PC-3 (cell line): ENCODE measurements at regions not wholly inside any gene's neighbourhood (a gene's known extent, or its start where the extent isn't known, plus 50 kb on each side); places are given as distances from the start of the nearest gene placed in this dataset.

Source experiments
- ATAC-seq: fragments of 200-7000 bp; cut with Tn5 transposase; 2 replicates; pipeline ENCODE4 v1.9.1; 2020; ENCODE audit warnings: mild to moderate bottlenecking, moderate library complexity
- BruUV-seq: library from RNA; stranded (reverse); fragments of 400-500 nt; replicated peaks from 2 replicates; lab custom pipeline; 2021; lab: Mats Ljungman, UMichigan
- CTCF ChIA-PET: fragments of 300-600 bp; sonication (Branson Sonifier 250); formaldehyde crosslinking; loops from one replicate; lab custom pipeline; 2022; ENCODE audit warnings: antibody characterized with exemption; lab: Charles Lee
- POLR2A ChIA-PET: fragments of 300-600 bp; sonication (Branson Sonifier 250); formaldehyde crosslinking; loops from one replicate; lab custom pipeline; 2022; ENCODE audit warnings: antibody characterized with exemption; ENCODE audit not compliant: unreplicated experiment; lab: Charles Lee
- DNase-seq: peaks from one replicate; pipeline ENCODE4 v3.0.0-alpha.2; 2015
- H2AFZ ChIP-seq: fragments of 300-600 bp; sonication (generic); 2 replicates; pipeline ENCODE4 v1.6.0; 2016; ENCODE audit warnings: antibody characterized with exemption, low read length
- H3F3A ChIP-seq: fragments of 300-600 bp; sonication (generic); one replicate; pipeline ENCODE4 v1.6.0; 2017; ENCODE audit warnings: antibody characterized with exemption, low read length, control low read depth, mild to moderate bottlenecking; ENCODE audit not compliant: unreplicated experiment
- H3K27ac ChIP-seq: fragments of 300-600 bp; sonication (generic); 2 replicates; pipeline ENCODE4 v1.5.1; 2016; ENCODE audit warnings: mild to moderate bottlenecking, low read length
- H3K27me3 ChIP-seq: fragments of 300-600 bp; sonication (generic); 2 replicates; pipeline ENCODE4 v1.6.1; 2016; ENCODE audit warnings: low read length, mixed read lengths
- H3K36me3 ChIP-seq: fragments of 300-600 bp; sonication (generic); 2 replicates; pipeline ENCODE4 v1.6.1; 2016; ENCODE audit warnings: low read depth, mixed run types, low read length, mixed read lengths
- H3K4me1 ChIP-seq: fragments of 300-600 bp; sonication (generic); 2 replicates; pipeline ENCODE4 v1.5.1; 2016; ENCODE audit warnings: low read length; ENCODE audit not compliant: insufficient read depth
- H3K4me2 ChIP-seq: fragments of 300-600 bp; sonication (generic); 2 replicates; pipeline ENCODE4 v1.6.0; 2016; ENCODE audit warnings: low read length
- H3K4me3 ChIP-seq: fragments of 300-600 bp; sonication (generic); 2 replicates; pipeline ENCODE4 v1.5.1; 2016; ENCODE audit warnings: mild to moderate bottlenecking, low read length, mixed read lengths
- H3K79me2 ChIP-seq: fragments of 300-600 bp; sonication (generic); 2 replicates; pipeline ENCODE4 v1.6.1; 2017; ENCODE audit warnings: low read length, mixed read lengths
- H3K9ac ChIP-seq: fragments of 300-600 bp; sonication (generic); 2 replicates; pipeline ENCODE4 v1.6.0; 2016; ENCODE audit warnings: mild to moderate bottlenecking, low read length
- H3K9me2 ChIP-seq: fragments of 300-600 bp; sonication (generic); replicated peaks from 2 replicates; pipeline ENCODE4 v1.6.1; 2016; ENCODE audit warnings: mixed run types, low read length, mixed read lengths
- H3K9me3 ChIP-seq: fragments of 300-600 bp; sonication (generic); 2 replicates; pipeline ENCODE4 v1.6.1; 2016; ENCODE audit warnings: low read length, mixed read lengths
- H4K20me1 ChIP-seq: fragments of 300-600 bp; sonication (generic); 2 replicates; pipeline ENCODE4 v1.6.1; 2016; ENCODE audit warnings: low read length, mixed read lengths
- EZH2 ChIP-seq: fragments of 300-600 bp; sonication (generic); IDR thresholded peaks from one replicate; pipeline ENCODE4 v1.6.1; 2017; ENCODE audit warnings: antibody characterized with exemption, mild to moderate bottlenecking, low read length; ENCODE audit not compliant: unreplicated experiment
- EZH2phosphoT487 ChIP-seq: fragments of 300-600 bp; sonication (generic); IDR thresholded peaks from 2 replicates; pipeline ENCODE4 v1.6.1; 2018; ENCODE audit warnings: mild to moderate bottlenecking, antibody characterized with exemption, low read length, borderline replicate concordance
- intact Hi-C: fragments of 100-400 bp; cut with micrococcal nuclease; formaldehyde crosslinking; loops from 2 replicates; pipeline ENCODE4 v1.9.0; 2023
- TF ChIP-seq, protein P1 (sequence below): fragments of 300-600 bp; sonication (generic); conservative IDR thresholded peaks from 2 replicates; pipeline ENCODE4 v1.5.1; 2017; ENCODE audit warnings: antibody characterized with exemption, low read depth, mild to moderate bottlenecking, low read length

DNA sequence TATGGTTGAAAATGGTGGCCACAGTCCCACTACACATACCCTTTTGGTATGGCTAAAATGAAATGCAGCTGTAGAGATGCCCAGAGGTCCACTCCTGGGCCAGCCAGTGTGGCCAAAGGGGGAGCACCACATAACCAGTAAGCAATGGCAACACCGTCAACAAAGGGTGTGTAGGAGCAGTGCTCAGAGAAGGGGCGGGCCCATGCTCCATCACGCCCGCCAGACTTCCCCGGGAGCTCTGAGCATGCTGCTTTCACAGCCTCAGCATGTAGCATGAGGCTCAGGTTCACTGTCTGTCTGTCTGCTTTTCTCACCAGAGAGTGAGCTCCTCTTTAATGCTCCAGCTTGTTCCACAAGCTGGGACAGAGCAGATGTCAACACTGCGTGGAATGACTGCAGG, 537.6 kb downstream of the MATN1 start:
- Histone ChIP-seq H3F3A (no peaks in the 10 kb centered on the region), H3K36me3 (no peaks in the 10 kb centered on the region), H3K4me2 (no peak overlapping the region), H3K9me3 (no peaks in the 10 kb centered on the region), H3K4me1 (peaks cover 3% of the 10 kb centered on the region), H4K20me1 (no peaks in the 10 kb centered on the region), H2AFZ (no peak overlapping the region), H3K27me3 (peaks cover 4% of the 10 kb centered on the region; the same call in 1 of the 2 replicates), H3K9me2 (no peaks in the 10 kb centered on the region), H3K27ac (no peak overlapping the region), H3K9ac (no peak overlapping the region), H3K4me3 (no peak overlapping the region), H3K79me2 (no peaks in the 10 kb centered on the region)
- ATAC-seq (no peak), DNase-seq (no peak)
- POLR2A ChIA-PET: no interaction called here
- TF ChIP-seq, protein P1, sequence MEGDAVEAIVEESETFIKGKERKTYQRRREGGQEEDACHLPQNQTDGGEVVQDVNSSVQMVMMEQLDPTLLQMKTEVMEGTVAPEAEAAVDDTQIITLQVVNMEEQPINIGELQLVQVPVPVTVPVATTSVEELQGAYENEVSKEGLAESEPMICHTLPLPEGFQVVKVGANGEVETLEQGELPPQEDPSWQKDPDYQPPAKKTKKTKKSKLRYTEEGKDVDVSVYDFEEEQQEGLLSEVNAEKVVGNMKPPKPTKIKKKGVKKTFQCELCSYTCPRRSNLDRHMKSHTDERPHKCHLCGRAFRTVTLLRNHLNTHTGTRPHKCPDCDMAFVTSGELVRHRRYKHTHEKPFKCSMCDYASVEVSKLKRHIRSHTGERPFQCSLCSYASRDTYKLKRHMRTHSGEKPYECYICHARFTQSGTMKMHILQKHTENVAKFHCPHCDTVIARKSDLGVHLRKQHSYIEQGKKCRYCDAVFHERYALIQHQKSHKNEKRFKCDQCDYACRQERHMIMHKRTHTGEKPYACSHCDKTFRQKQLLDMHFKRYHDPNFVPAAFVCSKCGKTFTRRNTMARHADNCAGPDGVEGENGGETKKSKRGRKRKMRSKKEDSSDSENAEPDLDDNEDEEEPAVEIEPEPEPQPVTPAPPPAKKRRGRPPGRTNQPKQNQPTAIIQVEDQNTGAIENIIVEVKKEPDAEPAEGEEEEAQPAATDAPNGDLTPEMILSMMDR: no peak
- no peak for TF ChIP-seq EZH2phosphoT487
- TF ChIP-seq EZH2: no peak
- intact Hi-C loops: no loop called here
- CTCF ChIA-PET: no interaction called here
- no TSS peak for BruUV-seq

DNA sequence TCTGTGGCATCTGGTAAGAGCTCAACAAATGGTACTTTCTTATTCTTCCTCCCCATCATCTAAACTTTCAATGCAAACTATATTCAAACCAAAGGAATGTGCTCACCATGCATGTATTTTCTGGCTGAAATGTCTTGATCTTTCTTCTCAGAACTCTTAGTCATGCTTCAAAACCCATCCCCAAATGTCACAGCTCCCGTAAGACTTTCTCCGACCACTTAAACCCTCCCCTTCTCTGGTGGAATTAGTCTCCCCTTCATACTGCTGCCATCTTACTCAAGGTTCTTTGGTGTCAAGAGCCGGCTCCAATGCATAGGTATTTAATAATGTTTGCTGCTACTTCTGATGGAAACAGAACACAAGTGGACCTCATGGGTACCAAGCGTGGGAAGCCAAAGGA, 538.1 kb downstream of the MATN1 start:
- H3K4me2 ChIP-seq: no peak overlapping the region
- intact Hi-C loops: no loop called here
- TF ChIP-seq EZH2phosphoT487 (no peak), EZH2 (no peak)
- TF ChIP-seq, protein P1: no peak
- no peak overlapping the region for H3K9ac ChIP-seq
- no peak overlapping the region for H3K4me3 ChIP-seq
- H4K20me1 ChIP-seq: no peaks in the 10 kb centered on the region
- H2AFZ ChIP-seq: no peak overlapping the region
- H3K9me3 ChIP-seq: no peaks in the 10 kb centered on the region
- peaks cover 9% of the 10 kb centered on the region; the same call in 1 of the 2 replicates for H3K27me3 ChIP-seq
- H3K9me2 ChIP-seq: no peaks in the 10 kb centered on the region
- BruUV-seq: no TSS peak
- no peak overlapping the region for H3K27ac ChIP-seq
- ATAC-seq (no peak), DNase-seq (no peak)
- H3F3A ChIP-seq: no peaks in the 10 kb centered on the region
- H3K4me1 ChIP-seq: no peaks in the 10 kb centered on the region
- POLR2A ChIA-PET: no interaction called here
- CTCF ChIA-PET: no interaction called here
- no peaks in the 10 kb centered on the region for H3K36me3 ChIP-seq
- H3K79me2 ChIP-seq: no peaks in the 10 kb centered on the region

- POLR2A ChIA-PET: no interaction called here
- Histone ChIP-seq H3K9me3 (no peaks in the 10 kb centered on the region), H3K79me2 (no peaks in the 10 kb centered on the region), H3K4me1 (no peaks in the 10 kb centered on the region), H4K20me1 (no peaks in the 10 kb centered on the region), H3K27ac (no peak overlapping the region), H3K4me3 (no peak overlapping the region), H3K27me3 (peaks cover 11% of the 10 kb centered on the region), H3K9ac (no peak overlapping the region), H3K9me2 (no peaks in the 10 kb centered on the region), H2AFZ (no peak overlapping the region), H3K4me2 (no peak overlapping the region), H3K36me3 (no peaks in the 10 kb centered on the region), H3F3A (no peaks in the 10 kb centered on the region)
- intact Hi-C loops: no loop called here
- BruUV-seq: no TSS peak
- DNase-seq (no peak), ATAC-seq (no peak)
- CTCF ChIA-PET: no interaction called here
- TF ChIP-seq EZH2phosphoT487: no peak
- TF ChIP-seq, protein P1: no peak
- no peak for TF ChIP-seq EZH2
These were observed 538.8 kb downstream of the MATN1 start for GRCh38 chr1:30184393-30185141.
